ENCODE measurements at regions not wholly inside any gene's neighbourhood (a gene's known extent, or its start where the extent isn't known, plus 50 kb on each side); places are given as distances from the start of the nearest gene placed in this dataset.

DNA sequence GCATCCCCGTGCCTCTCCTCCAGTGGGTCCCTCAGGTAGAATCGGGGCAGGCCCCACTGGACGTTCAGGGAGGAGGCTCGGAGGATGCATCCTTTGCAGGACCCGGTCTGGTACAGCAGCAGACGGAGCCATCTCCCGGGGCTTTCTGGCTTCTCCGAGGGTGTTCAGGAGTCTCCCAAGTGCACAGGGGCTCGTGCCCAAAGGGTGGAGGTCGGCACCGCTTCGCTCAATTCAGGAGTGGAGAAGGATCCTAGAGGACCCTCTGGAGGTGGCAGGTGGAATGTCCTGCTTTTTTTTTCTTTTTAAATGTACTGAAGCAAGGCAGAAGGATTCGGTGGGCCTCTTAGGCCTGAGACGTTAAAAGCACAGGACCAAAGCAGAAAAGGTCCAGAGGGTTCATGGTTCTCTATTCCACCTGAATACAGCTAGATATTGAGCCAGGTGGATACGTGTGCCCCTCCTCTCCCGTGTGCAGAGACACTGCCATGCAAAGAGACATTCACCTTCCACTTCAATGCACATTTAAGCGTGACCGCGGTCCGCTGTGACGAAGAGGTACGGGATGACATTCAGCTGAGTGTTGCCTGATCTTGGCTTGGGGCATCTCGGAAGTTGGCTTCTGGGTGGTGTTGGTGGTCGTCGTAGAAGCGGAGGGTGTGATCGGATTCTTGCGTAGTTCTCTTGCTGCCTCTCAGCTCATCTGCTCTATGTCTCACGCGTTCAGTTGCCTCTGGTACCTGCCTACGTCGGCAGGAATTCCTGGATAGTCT lies 281.2 kb upstream of the AGTR2 start:
- Histone ChIP-seq H3K4me3 (no peak overlapping the region), H3K9me3 (ENCODE audit: low read depth) (peaks cover 12% of the 10 kb centered on the region), H3K27me3 (no peaks in the 10 kb centered on the region), H4K20me1 (ENCODE audit: insufficient read depth, poor library complexity, severe bottlenecking) (no peaks in the 10 kb centered on the region), H3K4me1 (ENCODE audit: insufficient read depth) (no peaks in the 10 kb centered on the region), H3K4me2 (no peak overlapping the region), H3K79me2 (no peaks in the 10 kb centered on the region), H3K9me2 (replicated peaks; ENCODE audit: insufficient read depth) (no peaks in the 10 kb centered on the region), H3K36me3 (replicated peaks; ENCODE audit: insufficient read depth, low read depth) (no peaks in the 10 kb centered on the region), H2AFZ (no peak overlapping the region), H3K27ac (no peak overlapping the region)
- no peak for TF ChIP-seq EZH2phosphoT487 (IDR thresholded peaks at IDR 0.05; ENCODE audit: low read depth, severe bottlenecking, unreplicated experiment)
- no peak for TF ChIP-seq EZH2 (IDR thresholded peaks at IDR 0.05; ENCODE audit: borderline replicate concordance)
- TF ChIP-seq CTCF (IDR thresholded peaks at IDR 0.05; ENCODE audit: poor library complexity), result no peak
- WGBS (ENCODE audit: low lambda C conversion rate, missing lambda C conversion rate), result 97% methylated on average over 31 of the region's 32 CpGs
- DNase-seq (ENCODE audit: low spot score), result no peak

DNA sequence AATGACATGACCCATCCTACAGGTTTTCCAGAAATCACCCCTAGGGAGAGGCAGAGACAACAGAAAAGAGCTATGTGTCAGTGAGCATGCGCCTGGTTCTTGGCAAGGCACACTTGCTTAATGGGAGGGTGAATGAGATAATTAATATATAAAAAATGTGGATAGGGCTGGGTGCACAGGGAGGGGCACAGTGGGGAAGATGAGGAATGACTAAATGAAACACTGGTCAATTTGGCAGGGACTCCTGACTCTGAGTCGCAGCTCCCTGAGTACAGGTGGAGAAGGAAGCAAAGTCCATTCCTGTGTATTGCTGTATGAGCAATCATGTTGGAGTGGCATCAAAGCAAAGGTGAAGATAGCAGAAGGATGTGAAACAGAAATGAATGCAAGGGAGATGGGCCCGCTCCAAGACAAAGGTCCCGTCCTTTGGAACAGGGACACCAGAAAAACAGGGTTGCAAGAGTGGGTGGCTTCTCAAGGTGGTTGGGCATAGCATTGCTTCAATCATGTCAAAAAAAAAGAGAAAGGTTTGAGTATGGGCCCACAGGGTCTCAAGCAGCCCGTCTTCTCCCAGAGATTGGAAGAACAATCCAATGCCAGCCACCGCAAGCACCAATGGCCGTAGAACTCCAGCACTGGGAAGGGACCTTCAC lies 278.4 kb upstream of the AGTR2 start:
- H3K36me3 ChIP-seq (replicated peaks; ENCODE audit: insufficient read depth, low read depth), result no peaks in the 10 kb centered on the region
- H3K9me2 ChIP-seq (replicated peaks; ENCODE audit: insufficient read depth), result no peaks in the 10 kb centered on the region
- no peaks in the 10 kb centered on the region for H4K20me1 ChIP-seq (ENCODE audit: insufficient read depth, poor library complexity, severe bottlenecking)
- H3K79me2 ChIP-seq, result peaks cover 3% of the 10 kb centered on the region
- no peaks in the 10 kb centered on the region for H3K4me1 ChIP-seq (ENCODE audit: insufficient read depth)
- H3K4me3 ChIP-seq, result no peak overlapping the region
- no peaks in the 10 kb centered on the region for H3K27me3 ChIP-seq
- peak; percentile 37 for DNase-seq (ENCODE audit: low spot score)
- H2AFZ ChIP-seq, result no peak overlapping the region
- no peak for TF ChIP-seq EZH2phosphoT487 (IDR thresholded peaks at IDR 0.05; ENCODE audit: low read depth, severe bottlenecking, unreplicated experiment)
- no peak for TF ChIP-seq EZH2 (IDR thresholded peaks at IDR 0.05; ENCODE audit: borderline replicate concordance)
- TF ChIP-seq CTCF (IDR thresholded peaks at IDR 0.05; ENCODE audit: poor library complexity), result no peak
- 77% methylated on average over 7 of the region's 7 CpGs for WGBS (ENCODE audit: low lambda C conversion rate, missing lambda C conversion rate)
- peak overlapping the region; percentile 40 for H3K27ac ChIP-seq
- peaks cover 12% of the 10 kb centered on the region for H3K9me3 ChIP-seq (ENCODE audit: low read depth)
- H3K4me2 ChIP-seq, result no peak overlapping the region

DNA sequence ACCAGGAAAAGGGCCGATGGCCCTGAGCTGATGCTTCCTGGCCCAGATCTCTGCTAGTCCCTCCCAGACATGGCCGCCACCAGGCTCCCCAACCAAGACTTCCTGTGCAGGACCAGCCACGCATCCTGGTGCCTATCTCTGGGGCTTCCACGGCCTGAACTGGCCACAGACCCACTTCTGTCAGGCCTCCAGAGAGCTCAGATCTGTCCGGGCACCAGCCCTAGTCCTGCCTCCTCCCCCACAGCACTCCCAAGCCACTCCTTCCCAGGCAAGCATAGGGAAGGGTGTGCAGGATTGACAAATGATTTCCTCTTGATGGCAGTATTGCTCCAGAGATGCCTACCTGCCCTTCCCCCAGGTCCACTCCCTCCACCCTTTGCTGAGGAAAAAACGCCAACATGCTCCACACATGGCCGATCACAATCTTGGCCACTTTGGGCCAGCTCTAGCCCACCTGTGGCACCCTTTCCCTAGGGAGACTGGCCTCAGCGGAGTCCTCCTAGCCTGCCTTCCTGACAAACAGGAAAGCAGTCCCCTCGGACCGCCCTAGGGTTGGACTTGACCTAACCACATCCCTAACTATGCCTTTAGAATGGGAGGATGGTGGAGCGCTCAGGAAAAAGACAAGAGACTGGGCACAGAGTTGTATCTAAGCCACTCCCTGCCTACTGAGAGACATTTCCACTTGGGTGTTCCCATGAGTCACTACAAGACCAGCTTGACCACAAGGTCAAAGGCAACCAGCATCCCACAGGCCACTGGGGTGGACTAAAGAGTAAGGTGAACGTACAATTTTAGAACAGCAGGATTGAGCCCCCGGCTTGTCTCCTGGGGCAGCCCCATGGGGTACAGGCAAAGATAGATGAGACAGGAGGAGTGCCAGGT lies 277.5 kb upstream of the AGTR2 start:
- peaks cover 6% of the 10 kb centered on the region for H3K79me2 ChIP-seq
- H3K27me3 ChIP-seq, result no peaks in the 10 kb centered on the region
- peaks cover 12% of the 10 kb centered on the region for H3K9me3 ChIP-seq (ENCODE audit: low read depth)
- H3K4me3 ChIP-seq, result no peak overlapping the region
- no peak for DNase-seq (ENCODE audit: low spot score)
- no peaks in the 10 kb centered on the region for H4K20me1 ChIP-seq (ENCODE audit: insufficient read depth, poor library complexity, severe bottlenecking)
- TF ChIP-seq EZH2 (IDR thresholded peaks at IDR 0.05; ENCODE audit: borderline replicate concordance) (no peak), EZH2phosphoT487 (IDR thresholded peaks at IDR 0.05; ENCODE audit: low read depth, severe bottlenecking, unreplicated experiment) (no peak), CTCF (IDR thresholded peaks at IDR 0.05; ENCODE audit: poor library complexity) (no peak)
- no peaks in the 10 kb centered on the region for H3K9me2 ChIP-seq (replicated peaks; ENCODE audit: insufficient read depth)
- H3K27ac ChIP-seq, result no peak overlapping the region
- H3K4me1 ChIP-seq (ENCODE audit: insufficient read depth), result no peaks in the 10 kb centered on the region
- 84% methylated on average over 13 of the region's 13 CpGs for whole genome bisulfite sequencing (ENCODE audit: low lambda C conversion rate, missing lambda C conversion rate)
- H3K4me2 ChIP-seq, result no peak overlapping the region
- H3K36me3 ChIP-seq (replicated peaks; ENCODE audit: insufficient read depth, low read depth), result no peaks in the 10 kb centered on the region
- no peak overlapping the region for H2AFZ ChIP-seq
